ENCODE measurements at regions not wholly inside any gene's neighbourhood (a gene's known extent, or its start where the extent isn't known, plus 50 kb on each side); places are given as distances from the start of the nearest gene placed in this dataset.

DNA sequence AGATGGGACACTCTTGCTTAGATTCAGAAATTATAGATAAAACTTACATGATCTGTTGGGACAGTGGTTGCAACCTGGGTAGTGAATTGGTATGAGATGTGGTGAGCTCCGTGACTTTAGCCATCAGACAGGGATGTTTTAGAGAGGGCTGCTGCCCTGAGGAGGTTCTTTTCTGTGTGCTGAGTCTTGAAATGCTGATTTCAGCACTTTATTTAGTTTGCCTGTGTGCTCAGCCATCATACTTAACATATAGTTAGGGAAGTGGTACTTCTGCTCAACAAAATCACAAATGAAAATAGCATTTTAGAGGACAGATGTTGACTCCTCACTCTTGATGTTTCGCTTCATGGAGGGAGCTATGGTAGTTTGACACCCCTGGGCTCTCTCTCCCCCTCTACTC, 95.9 kb upstream of the CDH13 start:
- H3K27ac Mint-ChIP-seq (ENCODE audit: unreplicated experiment): no peak overlapping the region
- no peaks in the 10 kb centered on the region for H3K4me1 Mint-ChIP-seq (ENCODE audit: unreplicated experiment)
- no peaks in the 10 kb centered on the region for H3K9me3 Mint-ChIP-seq (ENCODE audit: unreplicated experiment)
- no peaks in the 10 kb centered on the region for H3K27me3 Mint-ChIP-seq (ENCODE audit: unreplicated experiment)
- DNase-seq (ENCODE audit: extremely low spot score, unreplicated experiment): no peak
- no peak overlapping the region for H3K4me3 Mint-ChIP-seq (ENCODE audit: unreplicated experiment)
- TF ChIP-seq, protein P1, sequence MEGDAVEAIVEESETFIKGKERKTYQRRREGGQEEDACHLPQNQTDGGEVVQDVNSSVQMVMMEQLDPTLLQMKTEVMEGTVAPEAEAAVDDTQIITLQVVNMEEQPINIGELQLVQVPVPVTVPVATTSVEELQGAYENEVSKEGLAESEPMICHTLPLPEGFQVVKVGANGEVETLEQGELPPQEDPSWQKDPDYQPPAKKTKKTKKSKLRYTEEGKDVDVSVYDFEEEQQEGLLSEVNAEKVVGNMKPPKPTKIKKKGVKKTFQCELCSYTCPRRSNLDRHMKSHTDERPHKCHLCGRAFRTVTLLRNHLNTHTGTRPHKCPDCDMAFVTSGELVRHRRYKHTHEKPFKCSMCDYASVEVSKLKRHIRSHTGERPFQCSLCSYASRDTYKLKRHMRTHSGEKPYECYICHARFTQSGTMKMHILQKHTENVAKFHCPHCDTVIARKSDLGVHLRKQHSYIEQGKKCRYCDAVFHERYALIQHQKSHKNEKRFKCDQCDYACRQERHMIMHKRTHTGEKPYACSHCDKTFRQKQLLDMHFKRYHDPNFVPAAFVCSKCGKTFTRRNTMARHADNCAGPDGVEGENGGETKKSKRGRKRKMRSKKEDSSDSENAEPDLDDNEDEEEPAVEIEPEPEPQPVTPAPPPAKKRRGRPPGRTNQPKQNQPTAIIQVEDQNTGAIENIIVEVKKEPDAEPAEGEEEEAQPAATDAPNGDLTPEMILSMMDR (IDR thresholded peaks at IDR 0.05): no peak
- no peaks in the 10 kb centered on the region for H3K36me3 Mint-ChIP-seq (ENCODE audit: unreplicated experiment)

DNA sequence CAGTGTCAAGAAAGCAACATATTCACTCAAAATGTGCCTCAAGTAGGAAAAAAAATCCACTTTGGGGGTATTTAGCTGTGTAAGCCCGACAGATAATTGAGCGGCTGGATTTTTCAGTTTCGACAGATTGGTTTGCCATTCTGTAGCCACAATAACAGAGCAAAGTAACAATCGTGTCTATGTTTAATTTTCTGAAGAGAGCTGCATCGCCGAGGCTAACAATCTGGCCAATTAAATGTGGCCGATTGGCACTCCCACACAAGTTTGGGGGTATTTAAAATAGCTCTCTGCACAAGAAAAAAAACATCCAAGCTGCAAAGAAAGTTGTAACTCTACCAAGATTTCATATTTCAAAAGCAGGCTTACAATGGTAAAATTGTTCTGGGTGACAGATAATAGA, 99.7 kb upstream of the CDH13 start:
- TF ChIP-seq, protein P1 (IDR thresholded peaks at IDR 0.05): no peak

GRCh38 chr16:82524976-82525375, 101.8 kb upstream of the CDH13 start:
- Mint-ChIP-seq H3K4me3 (ENCODE audit: unreplicated experiment) (no peak overlapping the region), H3K27ac (ENCODE audit: unreplicated experiment) (no peak overlapping the region), H3K4me1 (ENCODE audit: unreplicated experiment) (no peaks in the 10 kb centered on the region), H3K9me3 (ENCODE audit: unreplicated experiment) (no peaks in the 10 kb centered on the region), H3K27me3 (ENCODE audit: unreplicated experiment) (no peaks in the 10 kb centered on the region), H3K36me3 (ENCODE audit: unreplicated experiment) (no peaks in the 10 kb centered on the region)
- TF ChIP-seq, protein P1 (IDR thresholded peaks at IDR 0.05): no peak
- no peak for DNase-seq (ENCODE audit: extremely low spot score, unreplicated experiment)

More for the DNA sequence above, 99.7 kb upstream of the CDH13 start:
- Mint-ChIP-seq H3K36me3 (ENCODE audit: unreplicated experiment) (no peaks in the 10 kb centered on the region), H3K27ac (ENCODE audit: unreplicated experiment) (no peak overlapping the region), H3K4me1 (ENCODE audit: unreplicated experiment) (no peaks in the 10 kb centered on the region), H3K27me3 (ENCODE audit: unreplicated experiment) (no peaks in the 10 kb centered on the region), H3K9me3 (ENCODE audit: unreplicated experiment) (no peaks in the 10 kb centered on the region), H3K4me3 (ENCODE audit: unreplicated experiment) (no peak overlapping the region)
- no peak for DNase-seq (ENCODE audit: extremely low spot score, unreplicated experiment)

- H3K4me1 Mint-ChIP-seq (ENCODE audit: unreplicated experiment): no peaks in the 10 kb centered on the region
- H3K27ac Mint-ChIP-seq (ENCODE audit: unreplicated experiment): no peak overlapping the region
- no peaks in the 10 kb centered on the region for H3K9me3 Mint-ChIP-seq (ENCODE audit: unreplicated experiment)
- H3K36me3 Mint-ChIP-seq (ENCODE audit: unreplicated experiment): no peaks in the 10 kb centered on the region
- TF ChIP-seq, protein P1 (IDR thresholded peaks at IDR 0.05): no peak
- no peak overlapping the region for H3K4me3 Mint-ChIP-seq (ENCODE audit: unreplicated experiment)
- no peaks in the 10 kb centered on the region for H3K27me3 Mint-ChIP-seq (ENCODE audit: unreplicated experiment)
- DNase-seq (ENCODE audit: extremely low spot score, unreplicated experiment): no peak
Observed at GRCh38 chr16:82523815-82524214, 103.0 kb upstream of the CDH13 start.

DNA sequence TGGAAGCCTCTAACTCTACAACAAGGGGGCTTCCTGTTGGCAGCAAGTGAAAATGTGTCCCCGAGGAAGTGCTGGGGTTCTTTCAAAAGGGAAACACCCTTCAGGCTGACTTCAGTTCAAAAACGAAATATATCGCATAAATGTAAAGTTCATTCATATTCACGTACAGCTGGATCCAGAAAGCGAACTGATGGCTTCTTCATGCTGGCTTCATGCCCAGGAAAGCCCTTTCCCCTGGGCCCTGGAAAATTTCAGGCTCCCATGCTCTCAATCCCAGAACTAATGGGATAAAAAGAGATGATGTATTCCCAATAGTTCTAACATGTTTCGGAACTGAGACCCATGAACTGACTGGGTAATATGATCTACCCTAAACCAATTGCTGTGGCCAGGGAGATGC, 104.7 kb upstream of the CDH13 start:
- Mint-ChIP-seq H3K4me3 (ENCODE audit: unreplicated experiment) (no peak overlapping the region), H3K4me1 (ENCODE audit: unreplicated experiment) (no peaks in the 10 kb centered on the region), H3K27ac (ENCODE audit: unreplicated experiment) (no peak overlapping the region), H3K9me3 (ENCODE audit: unreplicated experiment) (no peaks in the 10 kb centered on the region), H3K36me3 (ENCODE audit: unreplicated experiment) (no peaks in the 10 kb centered on the region), H3K27me3 (ENCODE audit: unreplicated experiment) (peaks cover 3% of the 10 kb centered on the region)
- TF ChIP-seq, protein P1 (IDR thresholded peaks at IDR 0.05): no peak
- no peak for DNase-seq (ENCODE audit: extremely low spot score, unreplicated experiment)

Data from osteocyte (in vitro differentiated cells).